ENCODE measurements at regions not wholly inside any gene's neighbourhood (a gene's known extent, or its start where the extent isn't known, plus 50 kb on each side); places are given as distances from the start of the nearest gene placed in this dataset.

DNA sequence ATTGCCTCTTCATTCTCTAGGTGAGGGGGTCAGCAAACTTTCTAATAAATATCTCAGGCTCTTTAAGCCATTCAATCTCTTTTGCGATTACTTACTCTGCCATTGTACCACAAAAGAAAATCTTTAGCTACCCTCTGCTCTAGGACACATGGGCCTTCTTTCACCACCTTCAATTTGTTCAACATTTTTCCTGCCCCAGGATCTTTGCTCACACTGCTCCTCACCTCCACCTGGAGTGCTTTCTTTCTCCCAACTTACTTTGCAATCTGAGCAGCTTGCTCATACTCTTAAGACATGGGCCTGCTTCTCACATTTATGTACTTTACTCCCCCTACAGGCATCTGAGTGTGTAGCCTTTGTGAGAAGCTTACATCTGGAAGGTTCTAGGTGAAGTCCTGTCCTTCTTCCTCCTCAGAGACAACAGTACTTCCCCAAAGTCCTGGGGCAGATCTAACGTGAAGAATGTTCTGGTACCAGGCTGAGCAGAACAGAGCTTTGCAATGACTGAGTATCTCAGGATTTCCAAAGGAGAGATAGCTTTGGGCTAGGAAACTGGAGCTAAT lies 55.0 kb upstream of the PRDM5 start:
- peak; percentile 19 for DNase-seq

DNA sequence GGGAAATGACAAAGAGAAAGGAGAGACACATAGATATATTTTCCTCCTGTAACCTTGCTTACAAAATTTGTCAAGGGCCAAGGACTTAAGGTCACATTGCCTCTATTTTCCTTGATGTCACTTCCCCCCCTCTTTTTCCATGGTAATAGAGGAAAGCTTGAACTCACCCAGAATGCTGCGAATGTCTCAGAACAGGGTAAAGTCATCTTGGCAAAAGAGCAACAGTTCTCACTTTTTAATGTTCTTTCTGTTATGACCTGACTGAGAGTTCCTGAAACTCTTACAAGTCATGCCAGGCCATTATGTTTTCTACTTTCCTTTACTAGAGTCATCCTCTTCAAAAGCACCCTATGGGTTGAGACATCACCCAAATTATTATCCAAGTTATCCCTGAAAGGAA lies 50.7 kb upstream of the PRDM5 start:
- DNase-seq = no peak
